ENCODE measurements at regions not wholly inside any gene's neighbourhood (a gene's known extent, or its start where the extent isn't known, plus 50 kb on each side); places are given as distances from the start of the nearest gene placed in this dataset.
"Not testable (repeated sequence)": the region's sequence is repeated elsewhere in the genome, so short reads cannot be mapped to it uniquely, and the experiment has no call there.

DNA sequence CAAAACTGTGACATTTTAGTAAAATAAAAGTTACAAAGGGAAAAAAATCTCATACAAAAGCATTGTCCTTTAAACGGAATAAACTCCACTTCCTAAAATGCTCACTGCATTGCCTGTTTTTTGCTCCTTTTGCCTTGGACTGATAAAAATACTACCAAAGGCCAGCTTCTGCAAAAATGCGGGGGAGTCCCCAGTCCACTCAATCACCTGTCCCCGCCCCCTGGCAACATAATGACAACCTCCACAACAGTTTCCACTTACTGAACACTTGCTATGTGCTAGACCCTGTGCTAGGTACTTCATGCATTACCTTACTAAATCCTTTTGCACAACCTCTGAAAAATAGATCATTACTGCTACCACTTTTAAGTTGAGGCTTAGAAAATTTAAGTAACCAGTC is 172.7 kb upstream of the CCL2 start:
- Mint-ChIP-seq H3K4me1 (ENCODE audit: low read depth, unreplicated experiment) (peaks cover 2% of the 10 kb centered on the region), H3K27ac (ENCODE audit: unreplicated experiment) (no peak overlapping the region), H3K27me3 (ENCODE audit: unreplicated experiment) (peaks cover 3% of the 10 kb centered on the region), H3K9me3 (ENCODE audit: unreplicated experiment) (peaks cover 1% of the 10 kb centered on the region), H3K4me3 (ENCODE audit: unreplicated experiment) (no peak overlapping the region), H3K36me3 (ENCODE audit: unreplicated experiment) (no peaks in the 10 kb centered on the region)
- no peak for DNase-seq
- TF ChIP-seq, protein P1, sequence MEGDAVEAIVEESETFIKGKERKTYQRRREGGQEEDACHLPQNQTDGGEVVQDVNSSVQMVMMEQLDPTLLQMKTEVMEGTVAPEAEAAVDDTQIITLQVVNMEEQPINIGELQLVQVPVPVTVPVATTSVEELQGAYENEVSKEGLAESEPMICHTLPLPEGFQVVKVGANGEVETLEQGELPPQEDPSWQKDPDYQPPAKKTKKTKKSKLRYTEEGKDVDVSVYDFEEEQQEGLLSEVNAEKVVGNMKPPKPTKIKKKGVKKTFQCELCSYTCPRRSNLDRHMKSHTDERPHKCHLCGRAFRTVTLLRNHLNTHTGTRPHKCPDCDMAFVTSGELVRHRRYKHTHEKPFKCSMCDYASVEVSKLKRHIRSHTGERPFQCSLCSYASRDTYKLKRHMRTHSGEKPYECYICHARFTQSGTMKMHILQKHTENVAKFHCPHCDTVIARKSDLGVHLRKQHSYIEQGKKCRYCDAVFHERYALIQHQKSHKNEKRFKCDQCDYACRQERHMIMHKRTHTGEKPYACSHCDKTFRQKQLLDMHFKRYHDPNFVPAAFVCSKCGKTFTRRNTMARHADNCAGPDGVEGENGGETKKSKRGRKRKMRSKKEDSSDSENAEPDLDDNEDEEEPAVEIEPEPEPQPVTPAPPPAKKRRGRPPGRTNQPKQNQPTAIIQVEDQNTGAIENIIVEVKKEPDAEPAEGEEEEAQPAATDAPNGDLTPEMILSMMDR (IDR thresholded peaks at IDR 0.05; ENCODE audit: partially characterized antibody, unreplicated experiment): no peak

DNA sequence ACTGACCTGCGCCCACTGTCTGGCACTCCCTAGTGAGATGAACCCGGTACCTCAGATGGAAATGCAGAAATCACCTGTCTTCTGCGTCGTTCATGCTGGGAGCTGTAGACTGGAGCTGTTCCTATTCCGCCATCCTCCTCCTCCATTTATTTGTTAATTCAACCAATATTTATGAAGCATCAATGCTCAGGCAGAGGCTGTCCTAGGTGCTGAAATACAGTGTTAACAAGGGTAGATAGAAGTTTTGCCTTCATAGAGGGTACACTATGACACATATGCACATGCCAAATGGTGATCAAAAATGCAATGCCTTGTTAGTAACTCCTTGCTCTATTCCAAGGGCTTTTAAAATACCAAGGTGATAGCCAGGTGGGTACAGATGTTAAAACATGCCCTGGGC is 166.0 kb upstream of the CCL2 start:
- not testable (repeated sequence) for H3K36me3 Mint-ChIP-seq (ENCODE audit: unreplicated experiment); H3K27ac Mint-ChIP-seq (ENCODE audit: unreplicated experiment); H3K4me1 Mint-ChIP-seq (ENCODE audit: low read depth, unreplicated experiment); H3K9me3 Mint-ChIP-seq (ENCODE audit: unreplicated experiment); H3K27me3 Mint-ChIP-seq (ENCODE audit: unreplicated experiment); DNase-seq; H3K4me3 Mint-ChIP-seq (ENCODE audit: unreplicated experiment)

DNA sequence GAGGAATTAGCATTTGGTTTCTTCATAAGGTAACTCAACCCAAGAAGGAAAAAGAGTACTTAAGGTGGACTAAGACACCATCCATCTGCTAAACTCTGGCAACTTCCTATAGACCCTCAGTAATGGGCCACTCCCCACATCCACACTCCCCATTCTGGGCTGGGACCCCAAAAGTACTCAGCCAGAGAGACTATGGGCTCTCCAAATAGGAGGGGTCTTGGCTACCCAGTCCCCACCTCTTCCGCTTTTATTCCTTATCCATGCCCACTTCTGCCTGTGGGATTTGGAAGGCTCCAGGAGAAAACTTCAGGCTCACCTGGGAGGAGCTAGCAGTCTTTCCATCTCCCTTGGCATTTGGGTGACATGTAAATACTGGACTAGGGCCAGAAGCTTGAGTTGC is 164.5 kb upstream of the CCL2 start:
- Mint-ChIP-seq H3K4me3 (ENCODE audit: unreplicated experiment) (no peak overlapping the region), H3K9me3 (ENCODE audit: unreplicated experiment) (peaks cover 5% of the 10 kb centered on the region)

DNA sequence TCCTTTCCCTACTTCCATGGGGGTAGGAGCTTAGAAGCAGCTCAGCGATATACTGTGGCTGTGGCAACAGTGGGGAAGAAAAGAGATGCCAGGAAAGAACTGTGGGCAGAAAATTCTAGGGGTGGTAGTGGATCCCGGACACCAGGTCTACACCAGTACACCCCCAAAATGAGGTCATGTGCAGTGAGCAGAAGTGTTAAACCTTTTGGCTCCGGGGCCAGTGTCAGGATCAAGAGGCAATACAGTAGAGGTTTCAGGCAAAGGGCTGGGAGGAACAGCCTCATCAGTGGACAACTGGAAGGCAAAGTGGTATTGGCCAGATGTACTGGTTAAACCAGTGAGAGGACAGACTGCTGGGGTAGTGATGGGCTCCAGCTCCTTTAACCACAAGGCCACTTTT is 163.1 kb upstream of the CCL2 start:
- no peak overlapping the region for H3K4me3 Mint-ChIP-seq (ENCODE audit: unreplicated experiment)
- H3K9me3 Mint-ChIP-seq (ENCODE audit: unreplicated experiment): peaks cover 5% of the 10 kb centered on the region
- H3K27me3 Mint-ChIP-seq (ENCODE audit: unreplicated experiment): no peaks in the 10 kb centered on the region

More for the DNA sequence above, 164.5 kb upstream of the CCL2 start:
- Mint-ChIP-seq H3K4me1 (ENCODE audit: low read depth, unreplicated experiment) (no peaks in the 10 kb centered on the region), H3K36me3 (ENCODE audit: unreplicated experiment) (peaks cover 4% of the 10 kb centered on the region), H3K27me3 (ENCODE audit: unreplicated experiment) (no peaks in the 10 kb centered on the region), H3K27ac (ENCODE audit: unreplicated experiment) (no peak overlapping the region)
- no peak for DNase-seq
- TF ChIP-seq, protein P1 (IDR thresholded peaks at IDR 0.05; ENCODE audit: partially characterized antibody, unreplicated experiment): no peak

DNA sequence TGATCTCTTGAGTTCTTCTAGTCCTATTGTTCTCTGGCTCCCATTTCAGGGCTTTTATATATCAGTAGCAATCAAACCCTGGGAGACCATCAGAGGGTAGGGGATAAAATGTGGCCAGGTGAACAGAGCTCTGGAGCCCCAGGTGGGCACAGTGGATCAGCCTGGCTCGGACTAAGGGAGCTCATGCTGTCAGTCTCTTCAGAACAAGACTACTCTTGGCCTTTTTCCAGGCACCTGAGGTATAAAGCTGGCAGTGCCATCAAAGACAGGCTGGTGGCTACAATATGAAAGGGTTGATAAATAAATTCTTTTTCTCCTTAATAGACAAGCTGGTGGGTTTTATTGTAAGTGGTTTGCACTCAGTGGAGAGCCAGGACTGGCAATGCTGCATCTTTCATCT is 160.0 kb upstream of the CCL2 start:
- Mint-ChIP-seq H3K36me3 (ENCODE audit: unreplicated experiment) (no peaks in the 10 kb centered on the region), H3K4me3 (ENCODE audit: unreplicated experiment) (no peak overlapping the region), H3K4me1 (ENCODE audit: low read depth, unreplicated experiment) (peaks cover 9% of the 10 kb centered on the region), H3K9me3 (ENCODE audit: unreplicated experiment) (no peaks in the 10 kb centered on the region), H3K27me3 (ENCODE audit: unreplicated experiment) (peaks cover 1% of the 10 kb centered on the region), H3K27ac (ENCODE audit: unreplicated experiment) (no peak overlapping the region)
- TF ChIP-seq, protein P1 (IDR thresholded peaks at IDR 0.05; ENCODE audit: partially characterized antibody, unreplicated experiment): no peak
- no peak for DNase-seq

More for the DNA sequence above, 163.1 kb upstream of the CCL2 start:
- TF ChIP-seq, protein P1 (IDR thresholded peaks at IDR 0.05; ENCODE audit: partially characterized antibody, unreplicated experiment): no peak
- DNase-seq: no peak
- H3K27ac Mint-ChIP-seq (ENCODE audit: unreplicated experiment): no peak overlapping the region
- peaks cover 4% of the 10 kb centered on the region for H3K36me3 Mint-ChIP-seq (ENCODE audit: unreplicated experiment)
- no peaks in the 10 kb centered on the region for H3K4me1 Mint-ChIP-seq (ENCODE audit: low read depth, unreplicated experiment)

DNA sequence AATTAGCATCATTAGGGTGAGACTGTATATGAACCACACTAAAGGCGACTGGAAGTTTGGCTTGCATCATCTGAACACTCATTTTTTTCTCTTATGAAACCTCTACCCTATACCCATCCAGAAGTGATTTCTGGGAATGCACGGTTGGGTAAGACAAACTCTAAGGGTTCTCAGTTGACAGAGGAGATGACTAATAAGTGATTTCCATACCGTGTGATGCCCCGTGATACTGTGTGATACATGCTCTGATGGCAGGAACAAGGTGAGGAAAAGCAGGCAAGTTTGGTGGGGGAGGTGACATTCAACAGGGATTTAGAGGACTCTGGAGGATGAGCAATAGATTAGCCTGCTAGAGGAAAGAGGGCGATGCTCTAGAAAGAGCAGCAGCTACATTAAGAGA is 156.4 kb upstream of the CCL2 start:
- DNase-seq: no peak
- TF ChIP-seq, protein P1 (IDR thresholded peaks at IDR 0.05; ENCODE audit: partially characterized antibody, unreplicated experiment): no peak
- Mint-ChIP-seq H3K27ac (ENCODE audit: unreplicated experiment) (no peak overlapping the region), H3K4me3 (ENCODE audit: unreplicated experiment) (no peak overlapping the region), H3K36me3 (ENCODE audit: unreplicated experiment) (no peaks in the 10 kb centered on the region), H3K27me3 (ENCODE audit: unreplicated experiment) (peaks cover 5% of the 10 kb centered on the region), H3K4me1 (ENCODE audit: low read depth, unreplicated experiment) (peaks cover 11% of the 10 kb centered on the region), H3K9me3 (ENCODE audit: unreplicated experiment) (no peaks in the 10 kb centered on the region)

All from glutamatergic neuron (in vitro differentiated cells).